Large intestine (tissue), 3 donors: ENCODE measurements at regions not wholly inside any gene's neighbourhood (a gene's known extent, or its start where the extent isn't known, plus 50 kb on each side); places are given as distances from the start of the nearest gene placed in this dataset.

Experiments used
- DNase-seq, 2 donors: peaks; one replicate each; pipeline versions ENCODE4 v3.0.0 to v3.0.0-alpha.2; 2013
- H3K27ac ChIP-seq: one replicate; pipeline ENCODE4 v1.5.1; 2013; ENCODE audit warnings: low read length
- H3K27me3 ChIP-seq: 2 replicates; pipeline ENCODE4 v1.6.1; 2013; ENCODE audit warnings: low read length; ENCODE audit not compliant: control insufficient read depth, insufficient read depth
- H3K36me3 ChIP-seq: 2 replicates; pipeline ENCODE4 v1.6.1; 2013; ENCODE audit warnings: low read length; ENCODE audit not compliant: control insufficient read depth, insufficient read depth
- H3K4me1 ChIP-seq: one replicate; pipeline ENCODE4 v1.6.1; 2013; ENCODE audit warnings: low read length; ENCODE audit not compliant: control insufficient read depth, insufficient read depth
- H3K4me3 ChIP-seq: one replicate; pipeline ENCODE4 v1.5.1; 2013; ENCODE audit warnings: low read length
- H3K9me3 ChIP-seq: one replicate; pipeline ENCODE4 v1.6.1; 2013; ENCODE audit warnings: mild to moderate bottlenecking, low read depth, low read length, moderate library complexity; ENCODE audit not compliant: control insufficient read depth
- WGBS: methylation state at CpG from one replicate; pipeline ENCODE4 v1.1.5; 2013; ENCODE audit warnings: low lambda C conversion rate; ENCODE audit not compliant: insufficient coverage; 5-methylcytosine and 5-hydroxymethylcytosine counted together

- WGBS: no CpG with 5 or more reads among the region's 7 CpGs
- no peak for DNase-seq
These were observed 932.8 kb downstream of the SLC4A3 start for GRCh38 chr2:220560192-220560591.

GRCh38 chr2:220562375-220563140, 935.1 kb downstream of the SLC4A3 start:
- Histone ChIP-seq H3K27me3 (no peaks in the 10 kb centered on the region), H3K4me1 (no peaks in the 10 kb centered on the region), H3K9me3 (no peaks in the 10 kb centered on the region), H3K4me3 (no peak overlapping the region), H3K36me3 (no peaks in the 10 kb centered on the region), H3K27ac (no peak overlapping the region)
- no peak for DNase-seq
- WGBS: 100% methylated on average over 1 of the region's 4 CpGs

More at GRCh38 chr2:220560192-220560591, 932.8 kb downstream of the SLC4A3 start:
- no peaks in the 10 kb centered on the region for H3K36me3 ChIP-seq
- no peaks in the 10 kb centered on the region for H3K9me3 ChIP-seq
- H3K4me1 ChIP-seq: no peaks in the 10 kb centered on the region
- no peaks in the 10 kb centered on the region for H3K27me3 ChIP-seq
- H3K4me3 ChIP-seq: no peak overlapping the region
- no peak overlapping the region for H3K27ac ChIP-seq

GRCh38 chr2:220568296-220568695, 940.9 kb downstream of the SLC4A3 start:
- Histone ChIP-seq H3K4me3 (no peak overlapping the region), H3K36me3 (no peaks in the 10 kb centered on the region), H3K4me1 (no peaks in the 10 kb centered on the region), H3K27ac (no peak overlapping the region), H3K27me3 (no peaks in the 10 kb centered on the region), H3K9me3 (no peaks in the 10 kb centered on the region)
- DNase-seq: no peak
- 90% methylated on average over 1 of the region's 8 CpGs for WGBS

GRCh38 chr2:220569112-220569897, 941.9 kb downstream of the SLC4A3 start:
- Histone ChIP-seq H3K9me3 (no peaks in the 10 kb centered on the region), H3K4me1 (no peaks in the 10 kb centered on the region), H3K4me3 (no peak overlapping the region), H3K27me3 (no peaks in the 10 kb centered on the region), H3K27ac (no peak overlapping the region), H3K36me3 (no peaks in the 10 kb centered on the region)
- DNase-seq: no peak
- no CpG with 5 or more reads among the region's 8 CpGs for WGBS

- Histone ChIP-seq H3K27ac (no peak overlapping the region), H3K36me3 (no peaks in the 10 kb centered on the region), H3K27me3 (no peaks in the 10 kb centered on the region), H3K4me3 (no peak overlapping the region), H3K4me1 (no peaks in the 10 kb centered on the region), H3K9me3 (no peaks in the 10 kb centered on the region)
- WGBS: 100% methylated on average over 3 of the region's 4 CpGs
- no peak for DNase-seq
These were observed 945.0 kb downstream of the SLC4A3 start for GRCh38 chr2:220572385-220572784.

- no CpG with 5 or more reads among the region's 2 CpGs for WGBS
- Histone ChIP-seq H3K4me1 (no peaks in the 10 kb centered on the region), H3K4me3 (no peak overlapping the region), H3K27ac (no peak overlapping the region), H3K27me3 (no peaks in the 10 kb centered on the region), H3K9me3 (no peaks in the 10 kb centered on the region), H3K36me3 (no peaks in the 10 kb centered on the region)
- no peak for DNase-seq
These were observed 946.6 kb downstream of the SLC4A3 start for GRCh38 chr2:220574038-220574437.

GRCh38 chr2:220575963-220576362, 948.5 kb downstream of the SLC4A3 start:
- Histone ChIP-seq H3K4me1 (no peaks in the 10 kb centered on the region), H3K36me3 (no peaks in the 10 kb centered on the region), H3K27ac (no peak overlapping the region), H3K4me3 (no peak overlapping the region), H3K27me3 (no peaks in the 10 kb centered on the region), H3K9me3 (no peaks in the 10 kb centered on the region)
- DNase-seq: no peak
- no CpG with 5 or more reads among the region's 1 CpG for WGBS

GRCh38 chr2:220579452-220579851, 952.0 kb downstream of the SLC4A3 start:
- no peaks in the 10 kb centered on the region for H3K27me3 ChIP-seq
- H3K36me3 ChIP-seq: no peaks in the 10 kb centered on the region
- H3K9me3 ChIP-seq: no peaks in the 10 kb centered on the region
- no peaks in the 10 kb centered on the region for H3K4me1 ChIP-seq
- H3K4me3 ChIP-seq: no peak overlapping the region
- DNase-seq: no peak
- WGBS: no CpG with 5 or more reads among the region's 2 CpGs
- no peak overlapping the region for H3K27ac ChIP-seq

GRCh38 chr2:220580113-220580512, 952.7 kb downstream of the SLC4A3 start:
- H3K27me3 ChIP-seq: no peaks in the 10 kb centered on the region
- no peak overlapping the region for H3K27ac ChIP-seq
- H3K9me3 ChIP-seq: no peaks in the 10 kb centered on the region
- no peaks in the 10 kb centered on the region for H3K36me3 ChIP-seq
- 100% methylated on average over 1 of the region's 2 CpGs for WGBS
- DNase-seq: no peak
- H3K4me1 ChIP-seq: no peaks in the 10 kb centered on the region
- H3K4me3 ChIP-seq: no peak overlapping the region

GRCh38 chr2:220583725-220584124, 956.3 kb downstream of the SLC4A3 start:
- Histone ChIP-seq H3K36me3 (no peaks in the 10 kb centered on the region), H3K4me1 (no peaks in the 10 kb centered on the region), H3K4me3 (no peak overlapping the region), H3K27ac (no peak overlapping the region), H3K27me3 (no peaks in the 10 kb centered on the region), H3K9me3 (no peaks in the 10 kb centered on the region)
- no peak for DNase-seq
- 89% methylated on average over 1 of the region's 2 CpGs for WGBS
